ENCODE measurements at regions not wholly inside any gene's neighbourhood (a gene's known extent, or its start where the extent isn't known, plus 50 kb on each side); places are given as distances from the start of the nearest gene placed in this dataset.

- Histone ChIP-seq H3K27ac (ENCODE audit: low read depth, low read length) (no peak overlapping the region), H3K36me3 (ENCODE audit: insufficient read depth, low read length) (no peaks in the 10 kb centered on the region), H3K79me2 (ENCODE audit: insufficient read depth, low read length) (no peaks in the 10 kb centered on the region), H2AFZ (ENCODE audit: low read depth, low read length) (no peak overlapping the region), H3K4me2 (ENCODE audit: low read length) (no peak overlapping the region), H3K9ac (ENCODE audit: low read length) (no peak overlapping the region), H3K9me3 (ENCODE audit: insufficient read depth, low read depth, low read length) (no peaks in the 10 kb centered on the region), H3K4me3 (ENCODE audit: insufficient read depth, low read depth, low read length) (no peak overlapping the region), H3K27me3 (ENCODE audit: insufficient read depth, low read length) (peaks cover 11% of the 10 kb centered on the region), H4K20me1 (ENCODE audit: insufficient read depth, low read length) (no peaks in the 10 kb centered on the region), H3K4me1 (ENCODE audit: insufficient read depth, low read length) (no peaks in the 10 kb centered on the region)
- peak; percentile 5 for DNase-seq (ENCODE audit: low read depth)
- Mint-ChIP-seq H3K27me3 (ENCODE audit: low read depth, unreplicated experiment) (peaks cover 41% of the 10 kb centered on the region), H3K36me3 (ENCODE audit: low read depth, unreplicated experiment) (peaks cover 2% of the 10 kb centered on the region), H3K27ac (ENCODE audit: unreplicated experiment) (no peak overlapping the region), H3K9me3 (ENCODE audit: unreplicated experiment) (peaks cover 4% of the 10 kb centered on the region), H3K4me1 (ENCODE audit: low read depth, unreplicated experiment) (no peaks in the 10 kb centered on the region), H3K4me3 (ENCODE audit: unreplicated experiment) (no peak overlapping the region)
- TF ChIP-seq CTCF (IDR thresholded peaks at IDR 0.05; ENCODE audit: insufficient read depth, low read depth, low read length) (no peak), EZH2 (IDR thresholded peaks at IDR 0.05; ENCODE audit: insufficient read depth, low read length) (no peak)
- FAIRE-seq: no peak
Observed at GRCh38 chr16:86100205-86101136, 201.5 kb downstream of the IRF8 start.

DNA sequence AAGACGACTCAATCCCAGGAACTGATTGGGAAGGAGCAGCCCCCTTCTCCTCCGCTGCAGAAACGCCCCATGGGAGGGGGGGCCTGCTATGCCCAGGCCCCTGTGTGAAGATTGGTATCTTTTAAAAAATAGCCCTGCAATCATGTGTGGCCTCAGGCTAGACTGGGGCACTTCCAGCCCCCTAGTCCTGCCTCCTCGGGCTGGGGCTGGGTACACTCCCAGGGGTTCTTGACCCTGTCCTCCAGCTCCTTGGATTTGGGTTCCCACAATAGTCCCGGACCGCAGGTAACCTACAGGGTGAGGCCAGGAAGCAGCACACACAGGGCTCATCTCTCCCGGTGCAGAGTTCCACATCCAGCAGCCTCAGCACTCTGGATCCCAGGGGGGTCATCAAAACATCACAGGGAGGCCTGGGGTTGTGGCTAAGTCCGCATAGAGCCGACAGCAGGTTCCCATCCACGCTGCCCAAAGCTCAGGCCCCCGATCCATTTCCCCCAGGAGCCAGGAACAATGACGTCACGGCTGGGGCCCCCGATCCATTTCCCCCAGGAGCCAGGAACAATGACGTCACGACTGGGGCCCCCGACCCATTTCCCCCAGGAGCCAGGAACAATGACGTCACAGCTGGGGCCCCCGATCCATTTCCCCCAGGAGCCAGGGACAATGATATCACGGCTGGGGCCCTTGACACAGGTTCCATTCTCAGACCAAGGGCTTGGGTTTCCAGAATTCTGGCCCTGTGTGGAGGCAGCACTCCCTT is 202.4 kb downstream of the IRF8 start:
- Histone ChIP-seq H3K27ac (ENCODE audit: low read depth, low read length) (no peak overlapping the region), H3K27me3 (ENCODE audit: insufficient read depth, low read length) (peaks cover 9% of the 10 kb centered on the region), H3K4me2 (ENCODE audit: low read length) (no peak overlapping the region), H3K4me1 (ENCODE audit: insufficient read depth, low read length) (no peaks in the 10 kb centered on the region), H3K9ac (ENCODE audit: low read length) (no peak overlapping the region), H2AFZ (ENCODE audit: low read depth, low read length) (no peak overlapping the region), H4K20me1 (ENCODE audit: insufficient read depth, low read length) (no peaks in the 10 kb centered on the region), H3K36me3 (ENCODE audit: insufficient read depth, low read length) (no peaks in the 10 kb centered on the region), H3K4me3 (ENCODE audit: insufficient read depth, low read depth, low read length) (no peak overlapping the region), H3K9me3 (ENCODE audit: insufficient read depth, low read depth, low read length) (no peaks in the 10 kb centered on the region), H3K79me2 (ENCODE audit: insufficient read depth, low read length) (no peaks in the 10 kb centered on the region)
- H3K27ac Mint-ChIP-seq (ENCODE audit: unreplicated experiment): no peak overlapping the region
- DNase-seq (ENCODE audit: low read depth) (no peak), FAIRE-seq (no peak)
- no peak for TF ChIP-seq EZH2 (IDR thresholded peaks at IDR 0.05; ENCODE audit: insufficient read depth, low read length)
- no peak for TF ChIP-seq CTCF (IDR thresholded peaks at IDR 0.05; ENCODE audit: insufficient read depth, low read depth, low read length)
- H3K4me3 Mint-ChIP-seq (ENCODE audit: unreplicated experiment): no peak overlapping the region
- no peaks in the 10 kb centered on the region for H3K4me1 Mint-ChIP-seq (ENCODE audit: low read depth, unreplicated experiment)
- peaks cover 2% of the 10 kb centered on the region for H3K36me3 Mint-ChIP-seq (ENCODE audit: low read depth, unreplicated experiment)
- peaks cover 4% of the 10 kb centered on the region for H3K9me3 Mint-ChIP-seq (ENCODE audit: unreplicated experiment)
- H3K27me3 Mint-ChIP-seq (ENCODE audit: low read depth, unreplicated experiment): peaks cover 32% of the 10 kb centered on the region

All from astrocyte (in vitro differentiated cells and primary cell).